Limb (tissue), 2 donors: ENCODE measurements at regions not wholly inside any gene's neighbourhood (a gene's known extent, or its start where the extent isn't known, plus 50 kb on each side); places are given as distances from the start of the nearest gene placed in this dataset.
A peak's percentile ranks its signal among the peaks of the same experiment; 100 is the strongest.

Experiments used
- DNase-seq, 2 donors: peaks; one replicate each; pipeline ENCODE4 v3.0.0-alpha.2; 2016; ENCODE audit errors: extremely low spot score in 2 of 2

- no peak for DNase-seq
Observed at GRCh38 chr2:163852616-163853015, 116.8 kb upstream of the FIGN start.

GRCh38 chr2:163849756-163850435 lies 114.1 kb upstream of the FIGN start:
- no peak for DNase-seq

- no peak for DNase-seq
Observed at GRCh38 chr2:163838890-163839289, 103.1 kb upstream of the FIGN start.

- DNase-seq = no peak
Observed at GRCh38 chr2:163836167-163836566, 100.4 kb upstream of the FIGN start.

GRCh38 chr2:163834841-163835240 lies 99.0 kb upstream of the FIGN start:
- no peak for DNase-seq

- DNase-seq = no peak
Observed at GRCh38 chr2:163834221-163834620, 98.4 kb upstream of the FIGN start.

- DNase-seq = no peak
Observed at GRCh38 chr2:163828771-163829170, 93.0 kb upstream of the FIGN start.

- DNase-seq = no peak
Observed at GRCh38 chr2:163822033-163822432, 86.2 kb upstream of the FIGN start.

GRCh38 chr2:163812926-163813520 lies 77.2 kb upstream of the FIGN start:
- DNase-seq = no peak

GRCh38 chr2:163808406-163808805 lies 72.6 kb upstream of the FIGN start:
- no peak for DNase-seq

- no peak for DNase-seq
Observed at GRCh38 chr2:163802284-163802683, 66.5 kb upstream of the FIGN start.

- peak in 1 of 2 donors; percentile 3 for DNase-seq
Observed at GRCh38 chr2:163801486-163801885, 65.7 kb upstream of the FIGN start.

- DNase-seq = peak; percentile 65 to 89
Observed at GRCh38 chr2:163800951-163801381, 65.2 kb upstream of the FIGN start.

- DNase-seq = no peak
Observed at GRCh38 chr2:163799807-163800206, 64.0 kb upstream of the FIGN start.

GRCh38 chr2:163794635-163795034 lies 58.8 kb upstream of the FIGN start:
- no peak for DNase-seq
